K562 (cell line): ENCODE measurements at regions not wholly inside any gene's neighbourhood (a gene's known extent, or its start where the extent isn't known, plus 50 kb on each side); places are given as distances from the start of the nearest gene placed in this dataset.

ENCODE experiments used
- ATAC-seq: fragments of 200-7000 bp; cut with Tn5 transposase; 3 replicates; pipeline ENCODE4 v1.9.1; 2020; ENCODE audit warnings: moderate library complexity
- BruUV-seq: library from RNA; stranded (reverse); fragments of 400-500 nt; replicated peaks from 2 replicates; lab custom pipeline; 2021; lab: Mats Ljungman, UMichigan
- CTCF ChIA-PET: fragments of 300-600 bp; formaldehyde crosslinking; extraction: SDS; loops from one replicate; lab custom pipeline; 2021; ENCODE audit warnings: low intra/inter-chr PET ratio; lab: Yijun Ruan, JAX
- POLR2A ChIA-PET: fragments of 300-600, 350-650 bp; sonication (Branson Sonifier 250); formaldehyde crosslinking; extraction: SDS; loops from one replicate; lab custom pipeline; 2021; ENCODE audit warnings: antibody characterized with exemption, inconsistent platforms; lab: Yijun Ruan, JAX
- DNase-seq, 4 experiments: peaks; one replicate each; pipeline versions ENCODE4 v3.0.0 to v3.0.0-alpha.2; 2011 to 2018; ENCODE audit warnings: low spot score in 3 of 4, mixed read lengths in 3 of 4; ENCODE audit errors: extremely low read depth in 1 of 4
- FAIRE-seq: peaks from 2 replicates; lab custom pipeline; 2011; peaks lifted over from hg19 to GRCh38; lab: Jason Lieb, UNC
- H2AFZ ChIP-seq: 2 replicates; pipeline ENCODE4 v1.6.0; 2011; ENCODE audit warnings: low read depth, low read length, control low read depth, inconsistent platforms
- H3K27ac ChIP-seq: fragments of 200-600 bp; 3 replicates; pipeline ENCODE4 v1.8.0; 2011; ENCODE audit warnings: low read depth, mild to moderate bottlenecking, control low read depth, inconsistent platforms, low read length, moderate library complexity, mixed read lengths; ENCODE audit errors: extremely low read depth
- H3K27me3 ChIP-seq, 2 experiments: fragments of 300-600 bp in 1 of 2; 2 replicates in 1 of 2; 3 replicates in 1 of 2; pipeline versions ENCODE4 v1.6.0 to v1.8.0; 2011; ENCODE audit warnings: inconsistent platforms in 2 of 2, low read length in 2 of 2, mild to moderate bottlenecking in 1 of 2, mixed read lengths in 1 of 2, moderate library complexity in 1 of 2; ENCODE audit not compliant: control insufficient read depth in 2 of 2, insufficient read depth in 2 of 2
- H3K36me3 ChIP-seq: fragments of 300-600 bp; 3 replicates; pipeline ENCODE4 v1.8.0; 2011; ENCODE audit warnings: mild to moderate bottlenecking, low read length, inconsistent platforms; ENCODE audit not compliant: control insufficient read depth, insufficient read depth
- H3K4me1 ChIP-seq, 2 experiments: fragments of 200-600 bp in 1 of 2; replicated peaks in 1 of 2; 2 replicates in 1 of 2; 3 replicates in 1 of 2; pipeline versions ENCODE4 v1.5.1 to v1.8.0; 2011; ENCODE audit warnings: inconsistent platforms in 2 of 2, low read length in 2 of 2, mild to moderate bottlenecking in 1 of 2, mixed read lengths in 1 of 2, moderate library complexity in 1 of 2; ENCODE audit not compliant: control insufficient read depth in 2 of 2, insufficient read depth in 2 of 2
- H3K4me2 ChIP-seq: 2 replicates; pipeline ENCODE4 v1.6.1; 2011; ENCODE audit warnings: low read length, control low read depth, inconsistent platforms, mixed read lengths; ENCODE audit not compliant: insufficient read depth
- H3K4me3 ChIP-seq: fragments of 200-600 bp; sonication (generic), shearing (Covaris generic); 2 replicates; pipeline ENCODE4 v1.5.1; 2016; ENCODE audit warnings: control low read depth, inconsistent platforms
- H3K79me2 ChIP-seq: fragments of 200-600 bp; 3 replicates; pipeline ENCODE4 v1.8.0; 2011; ENCODE audit warnings: low read length, inconsistent platforms; ENCODE audit not compliant: control insufficient read depth, insufficient read depth
- H3K9ac ChIP-seq, 2 experiments: 2 replicates each; pipeline versions ENCODE4 v1.6.0 to v1.6.1; 2011; ENCODE audit warnings: low read depth in 2 of 2, low read length in 2 of 2, control low read depth in 1 of 2, inconsistent platforms in 1 of 2, mild to moderate bottlenecking in 1 of 2, mixed read lengths in 1 of 2; ENCODE audit not compliant: insufficient read depth in 1 of 2
- H3K9me1 ChIP-seq: one replicate; pipeline ENCODE4 v1.6.0; 2011; ENCODE audit warnings: inconsistent platforms, mild to moderate bottlenecking, low read length, moderate library complexity; ENCODE audit not compliant: control insufficient read depth, insufficient read depth
- H3K9me3 ChIP-seq: replicated peaks from 2 replicates; pipeline ENCODE4 v1.5.1; 2011; ENCODE audit warnings: low read depth, low read length, inconsistent platforms; ENCODE audit not compliant: control insufficient read depth, insufficient read depth
- H4K20me1 ChIP-seq: replicated peaks from 2 replicates; pipeline ENCODE4 v1.6.1; 2011; ENCODE audit warnings: low read length, inconsistent platforms, mixed read lengths; ENCODE audit not compliant: control insufficient read depth, insufficient read depth
- KDM1A ChIP-seq, 2 experiments: fragments of 450-650 bp; IDR thresholded peaks; 2 replicates each; pipeline ENCODE4 v1.6.1; 2016; ENCODE audit warnings: mild to moderate bottlenecking in 2 of 2
- ZNF174 ChIP-seq: fragments of 250-450 bp; sonication (Bioruptor Pico); IDR thresholded peaks from 2 replicates; pipeline ENCODE4 v1.4.0; 2020; ENCODE audit warnings: mild to moderate bottlenecking
- WGBS: fragments of 100-300 bp; shearing (Covaris generic); methylation state at CpG from one replicate; pipeline ENCODE4 v1.1.6; 2016; ENCODE audit warnings: low coverage, mixed read lengths; ENCODE audit not compliant: insufficient coverage; ENCODE audit errors: missing lambda C conversion rate; 5-methylcytosine and 5-hydroxymethylcytosine counted together
- in situ Hi-C: fragments of 300-500 bp; cut with MboI; formaldehyde crosslinking; loops from 4 replicates; pipeline ENCODE4 v1.15.0; 2018; ENCODE audit warnings: inconsistent platforms, mixed read lengths
- intact Hi-C: fragments of 100-400 bp; cut with micrococcal nuclease; formaldehyde crosslinking; loops from 2 replicates; pipeline ENCODE4 v1.14.2; 2022
- TF ChIP-seq, protein P1 (sequence below): sonication (generic); formaldehyde crosslinking; IDR thresholded peaks from 2 replicates; pipeline ENCODE4 v1.8.0; 2022; ENCODE audit warnings: mild to moderate bottlenecking, missing genetic modification reagents, borderline replicate concordance

DNA sequence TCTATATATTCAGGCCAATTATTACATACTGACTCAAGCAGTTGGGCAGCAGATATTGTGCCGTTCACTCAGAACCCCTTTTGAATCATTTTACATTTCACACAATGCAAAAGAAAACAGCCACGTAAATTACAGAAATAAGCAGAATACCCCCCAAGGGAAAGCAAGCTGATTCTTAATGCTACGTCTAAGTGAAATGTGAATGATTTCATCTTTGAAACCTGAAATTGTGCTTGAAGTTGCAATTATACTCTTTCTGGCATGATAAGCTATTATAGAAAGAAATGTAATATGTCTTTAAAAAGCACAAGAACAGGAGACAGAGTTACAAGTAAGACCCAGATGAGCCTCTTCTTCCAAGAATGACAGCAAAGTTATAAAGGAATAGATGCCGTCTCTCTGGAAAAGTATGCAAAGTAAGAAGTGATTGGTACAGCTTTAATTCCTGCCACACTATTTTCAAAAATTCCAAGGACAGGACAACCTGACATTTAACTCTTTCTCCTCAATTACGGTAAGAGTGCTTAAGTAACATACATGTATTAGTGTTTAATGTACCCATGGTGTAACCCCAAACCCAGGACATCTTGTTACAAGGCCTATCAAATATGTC, 891.5 kb upstream of the ADGRL2 start:
- no peak overlapping the region for H2AFZ ChIP-seq
- no peak for TF ChIP-seq KDM1A (IDR thresholded peaks at IDR 0.05)
- TF ChIP-seq, protein P1, sequence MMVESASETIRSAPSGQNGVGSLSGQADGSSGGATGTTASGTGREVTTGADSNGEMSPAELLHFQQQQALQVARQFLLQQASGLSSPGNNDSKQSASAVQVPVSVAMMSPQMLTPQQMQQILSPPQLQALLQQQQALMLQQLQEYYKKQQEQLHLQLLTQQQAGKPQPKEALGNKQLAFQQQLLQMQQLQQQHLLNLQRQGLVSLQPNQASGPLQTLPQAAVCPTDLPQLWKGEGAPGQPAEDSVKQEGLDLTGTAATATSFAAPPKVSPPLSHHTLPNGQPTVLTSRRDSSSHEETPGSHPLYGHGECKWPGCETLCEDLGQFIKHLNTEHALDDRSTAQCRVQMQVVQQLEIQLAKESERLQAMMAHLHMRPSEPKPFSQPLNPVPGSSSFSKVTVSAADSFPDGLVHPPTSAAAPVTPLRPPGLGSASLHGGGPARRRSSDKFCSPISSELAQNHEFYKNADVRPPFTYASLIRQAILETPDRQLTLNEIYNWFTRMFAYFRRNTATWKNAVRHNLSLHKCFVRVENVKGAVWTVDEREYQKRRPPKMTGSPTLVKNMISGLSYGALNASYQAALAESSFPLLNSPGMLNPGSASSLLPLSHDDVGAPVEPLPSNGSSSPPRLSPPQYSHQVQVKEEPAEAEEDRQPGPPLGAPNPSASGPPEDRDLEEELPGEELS (CRISPR knock-in tag), result no peak
- no peak for TF ChIP-seq ZNF174 (CRISPR knock-in tag)
- DNase-seq (no peak), ATAC-seq (no peak), FAIRE-seq (no peak)
- H3K9ac ChIP-seq, result no peak overlapping the region
- no peaks in the 10 kb centered on the region for H3K27me3 ChIP-seq
- H3K4me1 ChIP-seq, result no peaks in the 10 kb centered on the region
- H3K9me3 ChIP-seq, result no peaks in the 10 kb centered on the region
- H3K27ac ChIP-seq, result no peak overlapping the region
- no peak overlapping the region for H3K4me2 ChIP-seq
- H3K79me2 ChIP-seq, result no peaks in the 10 kb centered on the region
- CTCF ChIA-PET, result no interaction called here
- 2% methylated on average over 5 of the region's 5 CpGs for WGBS
- H3K9me1 ChIP-seq, result no peaks in the 10 kb centered on the region
- POLR2A ChIA-PET, result interaction anchor here (0.6 kb wide), 1 partner anchor 14 kb away, joined by 4 read pairs; no protein-coding TSS in a partner anchor
- in situ Hi-C loops, result no loop called here
- no peak overlapping the region for H3K4me3 ChIP-seq
- no peaks in the 10 kb centered on the region for H4K20me1 ChIP-seq
- BruUV-seq, result no TSS peak
- H3K36me3 ChIP-seq, result no peaks in the 10 kb centered on the region
- intact Hi-C loops, result no loop called here
